Activated B cell treated with CpG ODN at 0.5 μM for 24 hours (primary cell): ENCODE measurements at regions not wholly inside any gene's neighbourhood (a gene's known extent, or its start where the extent isn't known, plus 50 kb on each side); places are given as distances from the start of the nearest gene placed in this dataset.
A peak's percentile ranks its signal among the peaks of the same experiment; 100 is the strongest.
"Not testable (repeated sequence)": the region's sequence is repeated elsewhere in the genome, so short reads cannot be mapped to it uniquely, and the experiment has no call there.

ENCODE experiments used
- ATAC-seq: fragments of 200-7000 bp; cut with Tn5 transposase; one replicate; pipeline ENCODE4 v1.10.0; 2021; ENCODE audit warnings: low read depth, mild to moderate bottlenecking, moderate library complexity
- CTCF ChIA-PET: fragments of 350-600 bp; sonication (Branson Sonifier 250); formaldehyde crosslinking; loops from one replicate; lab custom pipeline; 2021; ENCODE audit warnings: antibody characterized with exemption; lab: Charles Lee
- POLR2A ChIA-PET: fragments of 350-600 bp; sonication (Branson Sonifier 250); formaldehyde crosslinking; loops from one replicate; lab custom pipeline; 2021; ENCODE audit warnings: antibody characterized with exemption; lab: Charles Lee
- DNase-seq: peaks from one replicate; pipeline ENCODE4 v3.0.0; 2022
- H3K27ac Mint-ChIP-seq: one replicate; pipeline ENCODE4 v1.8.0; 2020; ENCODE audit warnings: mixed read lengths
- H3K27me3 Mint-ChIP-seq: one replicate; pipeline ENCODE4 v1.8.0; 2021; ENCODE audit warnings: mixed read lengths
- H3K36me3 Mint-ChIP-seq: one replicate; pipeline ENCODE4 v1.8.0; 2021; ENCODE audit warnings: low read depth, mixed read lengths
- H3K4me1 Mint-ChIP-seq: one replicate; pipeline ENCODE4 v1.8.0; 2021; ENCODE audit warnings: mixed read lengths
- H3K4me3 Mint-ChIP-seq: one replicate; pipeline ENCODE4 v1.8.0; 2020; ENCODE audit warnings: mild to moderate bottlenecking, mixed read lengths
- H3K9me3 Mint-ChIP-seq: one replicate; pipeline ENCODE4 v1.8.0; 2020; ENCODE audit warnings: mixed read lengths
- CTCF ChIP-seq: fragments of 200-600 bp; IDR thresholded peaks from one replicate; pipeline ENCODE4 v1.8.0; 2022; ENCODE audit warnings: antibody characterized with exemption, mild to moderate bottlenecking
- intact Hi-C: fragments of 100-400 bp; cut with micrococcal nuclease; formaldehyde crosslinking; loops from one replicate; pipeline ENCODE4 v1.15.1; 2024

- Mint-ChIP-seq H3K27me3 (no peaks in the 10 kb centered on the region), H3K36me3 (no peaks in the 10 kb centered on the region), H3K4me3 (no peak overlapping the region), H3K4me1 (peaks cover 17% of the 10 kb centered on the region), H3K9me3 (no peaks in the 10 kb centered on the region), H3K27ac (no peak overlapping the region)
- intact Hi-C loops = no loop called here
- TF ChIP-seq CTCF = no peak
- DNase-seq = no peak
- no peak for ATAC-seq
- ChIA-PET CTCF (no interaction called here), POLR2A (no interaction called here)
Measured at GRCh38 chr1:244294599-244295224, 157.0 kb downstream of the ADSS2 start.

- Mint-ChIP-seq H3K27ac (peak overlapping the region; percentile 35), H3K27me3 (no peaks in the 10 kb centered on the region), H3K4me1 (peaks cover 17% of the 10 kb centered on the region), H3K4me3 (no peak overlapping the region), H3K9me3 (no peaks in the 10 kb centered on the region), H3K36me3 (no peaks in the 10 kb centered on the region)
- ChIA-PET POLR2A (no interaction called here), CTCF (no interaction called here)
- TF ChIP-seq CTCF = no peak
- no peak for DNase-seq
- intact Hi-C loops = no loop called here
- no peak for ATAC-seq
Measured at GRCh38 chr1:244296003-244296402, 155.7 kb downstream of the ADSS2 start.

- Mint-ChIP-seq H3K4me1 (peaks cover 17% of the 10 kb centered on the region), H3K4me3 (no peak overlapping the region), H3K36me3 (no peaks in the 10 kb centered on the region), H3K27me3 (no peaks in the 10 kb centered on the region), H3K9me3 (no peaks in the 10 kb centered on the region), H3K27ac (no peak overlapping the region)
- ChIA-PET CTCF (no interaction called here), POLR2A (no interaction called here)
- intact Hi-C loops = no loop called here
- ATAC-seq = no peak
- no peak for TF ChIP-seq CTCF
- DNase-seq = no peak
Measured at GRCh38 chr1:244296447-244296846, 155.3 kb downstream of the ADSS2 start.

GRCh38 chr1:244297087-244297486, 154.6 kb downstream of the ADSS2 start:
- Mint-ChIP-seq H3K4me3 (no peak overlapping the region), H3K27me3 (no peaks in the 10 kb centered on the region), H3K4me1 (peaks cover 21% of the 10 kb centered on the region), H3K27ac (no peak overlapping the region), H3K36me3 (no peaks in the 10 kb centered on the region), H3K9me3 (no peaks in the 10 kb centered on the region)
- ChIA-PET POLR2A (no interaction called here), CTCF (interaction anchor here (1.4 kb wide), 1 partner anchor 953 kb away, joined by 6 read pairs; no protein-coding TSS in a partner anchor)
- no peak for DNase-seq
- no peak for ATAC-seq
- TF ChIP-seq CTCF = no peak
- intact Hi-C loops = no loop called here

GRCh38 chr1:244297616-244298015, 154.1 kb downstream of the ADSS2 start:
- H3K9me3 Mint-ChIP-seq = no peaks in the 10 kb centered on the region
- H3K4me1 Mint-ChIP-seq = peaks cover 24% of the 10 kb centered on the region
- ATAC-seq (no peak), DNase-seq (no peak)
- no peaks in the 10 kb centered on the region for H3K27me3 Mint-ChIP-seq
- TF ChIP-seq CTCF = no peak
- H3K36me3 Mint-ChIP-seq = no peaks in the 10 kb centered on the region
- no peak overlapping the region for H3K4me3 Mint-ChIP-seq
- H3K27ac Mint-ChIP-seq = peak overlapping the region; percentile 19
- ChIA-PET POLR2A (no interaction called here), CTCF (interaction anchor here (1.4 kb wide), 1 partner anchor 954 kb away, joined by 6 read pairs; no protein-coding TSS in a partner anchor)
- intact Hi-C loops = loop anchor here (2.0 kb wide), 2 partner anchors 447 to 1043 kb away; partner anchors contain the start of genes AKT3 and CEP170

GRCh38 chr1:244300029-244300375, 151.7 kb downstream of the ADSS2 start:
- ATAC-seq, intact Hi-C loops, H3K27me3 Mint-ChIP-seq, H3K36me3 Mint-ChIP-seq, DNase-seq, H3K9me3 Mint-ChIP-seq: not testable (repeated sequence)
- ChIA-PET CTCF (interaction anchor here (0.6 to 1.7 kb wide), 10 partner anchors 16 to 959 kb away, joined by 3 to 9 read pairs (median 3); partner anchors contain the start of gene ZBTB18), POLR2A (interaction anchor here (0.6 to 2.3 kb wide), 12 partner anchors 14 to 1053 kb away, joined by 3 to 21 read pairs (median 5); partner anchors contain the start of genes ADSS2, CEP170 and SDCCAG8)
- peak overlapping the region; percentile 91 for H3K4me3 Mint-ChIP-seq
- H3K27ac Mint-ChIP-seq = peak overlapping the region; percentile 99
- H3K4me1 Mint-ChIP-seq = peaks cover 24% of the 10 kb centered on the region
